ENCODE measurements at regions not wholly inside any gene's neighbourhood (a gene's known extent, or its start where the extent isn't known, plus 50 kb on each side); places are given as distances from the start of the nearest gene placed in this dataset.

DNA sequence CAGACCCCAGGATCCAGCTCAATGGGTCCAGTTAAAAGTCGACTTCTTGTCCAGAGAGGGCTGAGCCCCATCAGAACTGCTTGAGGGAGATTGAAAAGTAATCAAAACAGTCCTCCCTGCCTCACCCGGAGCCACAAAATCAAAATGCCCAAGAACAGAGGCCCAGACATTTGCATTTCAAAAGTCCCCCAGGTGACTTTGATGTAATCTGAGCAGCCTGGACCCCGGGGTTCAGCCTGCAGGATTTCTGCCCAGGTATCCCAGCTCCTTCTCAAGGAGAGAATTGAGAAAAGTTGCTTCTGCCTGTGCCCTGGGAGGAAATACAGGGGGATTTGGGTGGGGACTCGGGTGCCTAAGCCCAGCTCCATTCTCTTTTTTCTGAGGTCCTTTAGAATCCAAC lies 1385.0 kb downstream of the TBC1D22A start:
- WGBS, 2 experiments (ENCODE audit: extremely low coverage in 2 of 2, insufficient read length in 1 of 2): no CpG with 5 or more reads among the region's 4 CpGs
- peaks cover 57% of the 10 kb centered on the region for H3K9me3 ChIP-seq (ENCODE audit: control insufficient read depth, insufficient read depth, low read length)
- no peak overlapping the region for H3K14ac ChIP-seq (replicated peaks; ENCODE audit: low read depth, low read length)
- BruUV-seq (replicated peaks): no TSS peak
- in situ Hi-C loops (cut with MboI; ENCODE audit: low sequenced_read_pairs): no loop called here
- no peak overlapping the region for H2AK5ac ChIP-seq (ENCODE audit: low read depth, low read length)
- H2BK120ac ChIP-seq (ENCODE audit: low read depth, low read length): no peak overlapping the region
- H4K91ac ChIP-seq (ENCODE audit: insufficient read depth, low read depth, low read length): no peak overlapping the region
- no peaks in the 10 kb centered on the region for H3K27me3 ChIP-seq (ENCODE audit: control insufficient read depth, insufficient read depth, low read length)
- dilution Hi-C loops (cut with HindIII; ENCODE audit: low sequenced_read_pairs, unreplicated experiment): no loop called here
- no peaks in the 10 kb centered on the region for H3K4me1 ChIP-seq (ENCODE audit: control insufficient read depth, insufficient read depth, low read length)
- no peak overlapping the region for H3K4ac ChIP-seq (ENCODE audit: low read depth, low read length)
- H3K23ac ChIP-seq (ENCODE audit: low read depth, low read length): no peak overlapping the region
- no peak overlapping the region for H3K4me3 ChIP-seq (ENCODE audit: insufficient read depth, low read depth, low read length)
- H3K9me1 ChIP-seq (ENCODE audit: insufficient read depth, low read length): no peaks in the 10 kb centered on the region
- ATAC-seq (ENCODE audit: low read depth) (no peak), DNase-seq (no peak)
- no peak overlapping the region for H3K27ac ChIP-seq (ENCODE audit: insufficient read depth, low read length)
- no peak overlapping the region for H4K8ac ChIP-seq (ENCODE audit: low read depth in 2 of 2, low read length in 2 of 2)
- H4K5ac ChIP-seq (ENCODE audit: low read depth, low read length): no peak overlapping the region
- H2BK15ac ChIP-seq (ENCODE audit: low read depth, low read length): no peak overlapping the region
- H2BK20ac ChIP-seq (ENCODE audit: low read depth, low read length): no peak overlapping the region
- intact Hi-C loops (cut with micrococcal nuclease): no loop called here
- ChIA-PET POLR2A (ENCODE audit: unreplicated experiment) (no interaction called here), CTCF (no interaction called here)
- TF ChIP-seq CHD1 (IDR thresholded peaks at IDR 0.05; ENCODE audit: low read depth, low read length): no peak
- H3K79me1 ChIP-seq (ENCODE audit: low read depth in 1 of 2, low read length in 2 of 2): no peaks in the 10 kb centered on the region
- H2AK9ac ChIP-seq (replicated peaks; ENCODE audit: low read depth, low read length, poor library complexity): no peak overlapping the region
- no peaks in the 10 kb centered on the region for H4K20me1 ChIP-seq (ENCODE audit: insufficient read depth, low read length)
- H2AFZ ChIP-seq (replicated peaks; ENCODE audit: low read length, poor library complexity): no peak overlapping the region
- no peak overlapping the region for H3K56ac ChIP-seq (ENCODE audit: extremely low read depth, insufficient read depth, low read length)
- no peak overlapping the region for H2BK5ac ChIP-seq (ENCODE audit: low read depth, low read length, poor library complexity, severe bottlenecking)
- no peak overlapping the region for H3K18ac ChIP-seq (ENCODE audit: low read depth, low read length)
- no peaks in the 10 kb centered on the region for H3K36me3 ChIP-seq (ENCODE audit: control insufficient read depth, insufficient read depth, low read length)
- no peak overlapping the region for H3K4me2 ChIP-seq (ENCODE audit: low read depth, low read length)
- H3K9ac ChIP-seq (ENCODE audit: low read depth, low read length): no peak overlapping the region

Data from IMR-90 (cell line).